Keratinocyte (primary cell): ENCODE measurements at regions not wholly inside any gene's neighbourhood (a gene's known extent, or its start where the extent isn't known, plus 50 kb on each side); places are given as distances from the start of the nearest gene placed in this dataset.

ENCODE experiments used
- CTCF ChIP-seq, 3 experiments: IDR thresholded peaks in 1 of 3; conservative IDR thresholded peaks in 1 of 3; optimal IDR thresholded peaks in 1 of 3; 2 replicates in 2 of 3; 3 replicates in 1 of 3; pipeline versions ENCODE3 to v1.5.1; 2011; ENCODE audit warnings: low read length in 3 of 3, mild to moderate bottlenecking in 3 of 3, moderate library complexity in 2 of 3, control low read depth in 1 of 3, inconsistent platforms in 1 of 3; ENCODE audit not compliant: insufficient read depth in 2 of 3; ENCODE audit errors: extremely low read depth in 1 of 3
- EZH2 ChIP-seq: IDR thresholded peaks from one replicate; pipeline ENCODE4 v1.6.1; 2012; ENCODE audit warnings: inconsistent platforms, mild to moderate bottlenecking, low read length, moderate library complexity

- TF ChIP-seq CTCF (optimal IDR thresholded peaks at IDR 0.05 in 1 of 3, IDR thresholded peaks at IDR 0.05 in 1 of 3, conservative IDR thresholded peaks at IDR 0.05 in 1 of 3; ENCODE audit: extremely low read depth in 1 of 3, insufficient read depth in 2 of 3, low read length in 3 of 3) (no peak), EZH2 (no peak)
Observed at GRCh38 chr22:22700631-22701030, 56.2 kb downstream of the GGTLC2 start.
